ENCODE measurements at regions not wholly inside any gene's neighbourhood (a gene's known extent, or its start where the extent isn't known, plus 50 kb on each side); places are given as distances from the start of the nearest gene placed in this dataset.

DNA sequence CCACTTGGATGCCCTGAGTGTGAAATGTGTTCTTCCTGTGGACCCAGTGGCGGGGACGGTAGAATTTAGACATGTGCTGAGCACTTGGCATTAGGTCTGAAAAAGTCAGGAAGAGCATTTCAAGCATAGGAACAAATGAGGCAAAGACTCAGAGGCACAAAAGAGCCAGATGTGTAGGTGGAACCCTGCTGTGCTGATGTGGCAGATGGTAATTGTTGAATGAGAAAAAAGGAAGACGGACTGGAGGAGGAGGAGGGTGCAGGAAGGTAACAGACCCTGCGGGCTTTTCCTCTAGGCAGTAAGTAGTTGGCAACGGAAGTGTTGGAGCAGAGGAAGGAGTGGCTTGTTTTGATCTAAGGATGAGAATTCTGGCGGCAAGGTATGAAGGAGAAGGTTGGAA lies 985.8 kb downstream of the TBC1D22A start:
- TF ChIP-seq ZNF324 (tag by site-specific recombination; IDR thresholded peaks at IDR 0.05) = no peak
- TF ChIP-seq, protein P1, sequence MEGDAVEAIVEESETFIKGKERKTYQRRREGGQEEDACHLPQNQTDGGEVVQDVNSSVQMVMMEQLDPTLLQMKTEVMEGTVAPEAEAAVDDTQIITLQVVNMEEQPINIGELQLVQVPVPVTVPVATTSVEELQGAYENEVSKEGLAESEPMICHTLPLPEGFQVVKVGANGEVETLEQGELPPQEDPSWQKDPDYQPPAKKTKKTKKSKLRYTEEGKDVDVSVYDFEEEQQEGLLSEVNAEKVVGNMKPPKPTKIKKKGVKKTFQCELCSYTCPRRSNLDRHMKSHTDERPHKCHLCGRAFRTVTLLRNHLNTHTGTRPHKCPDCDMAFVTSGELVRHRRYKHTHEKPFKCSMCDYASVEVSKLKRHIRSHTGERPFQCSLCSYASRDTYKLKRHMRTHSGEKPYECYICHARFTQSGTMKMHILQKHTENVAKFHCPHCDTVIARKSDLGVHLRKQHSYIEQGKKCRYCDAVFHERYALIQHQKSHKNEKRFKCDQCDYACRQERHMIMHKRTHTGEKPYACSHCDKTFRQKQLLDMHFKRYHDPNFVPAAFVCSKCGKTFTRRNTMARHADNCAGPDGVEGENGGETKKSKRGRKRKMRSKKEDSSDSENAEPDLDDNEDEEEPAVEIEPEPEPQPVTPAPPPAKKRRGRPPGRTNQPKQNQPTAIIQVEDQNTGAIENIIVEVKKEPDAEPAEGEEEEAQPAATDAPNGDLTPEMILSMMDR (tag by site-specific recombination; IDR thresholded peaks at IDR 0.05) = no peak
- no peak for TF ChIP-seq ZNF112 (tag by site-specific recombination; IDR thresholded peaks at IDR 0.05)
- no peak for TF ChIP-seq ZNF292 (tag by site-specific recombination; IDR thresholded peaks at IDR 0.05; ENCODE audit: borderline replicate concordance, low read depth)
- no peak for TF ChIP-seq ZFP37 (tag by site-specific recombination; IDR thresholded peaks at IDR 0.05)
- no peak for TF ChIP-seq ZNF10 (tag by site-specific recombination; IDR thresholded peaks at IDR 0.05)
- TF ChIP-seq YY1 (tag by site-specific recombination; IDR thresholded peaks at IDR 0.05) = no peak
- no peak for TF ChIP-seq PRDM1 (tag by site-specific recombination; IDR thresholded peaks at IDR 0.05)
- TF ChIP-seq BCL11A (tag by site-specific recombination; IDR thresholded peaks at IDR 0.05; ENCODE audit: low read depth) = no peak
- TF ChIP-seq, protein P2, sequence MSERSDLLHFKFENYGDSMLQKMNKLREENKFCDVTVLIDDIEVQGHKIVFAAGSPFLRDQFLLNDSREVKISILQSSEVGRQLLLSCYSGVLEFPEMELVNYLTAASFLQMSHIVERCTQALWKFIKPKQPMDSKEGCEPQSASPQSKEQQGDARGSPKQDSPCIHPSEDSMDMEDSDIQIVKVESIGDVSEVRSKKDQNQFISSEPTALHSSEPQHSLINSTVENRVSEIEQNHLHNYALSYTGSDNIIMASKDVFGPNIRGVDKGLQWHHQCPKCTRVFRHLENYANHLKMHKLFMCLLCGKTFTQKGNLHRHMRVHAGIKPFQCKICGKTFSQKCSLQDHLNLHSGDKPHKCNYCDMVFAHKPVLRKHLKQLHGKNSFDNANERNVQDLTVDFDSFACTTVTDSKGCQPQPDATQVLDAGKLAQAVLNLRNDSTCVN (tag by site-specific recombination; optimal IDR thresholded peaks at IDR 0.05) = no peak
- TF ChIP-seq, protein P3, sequence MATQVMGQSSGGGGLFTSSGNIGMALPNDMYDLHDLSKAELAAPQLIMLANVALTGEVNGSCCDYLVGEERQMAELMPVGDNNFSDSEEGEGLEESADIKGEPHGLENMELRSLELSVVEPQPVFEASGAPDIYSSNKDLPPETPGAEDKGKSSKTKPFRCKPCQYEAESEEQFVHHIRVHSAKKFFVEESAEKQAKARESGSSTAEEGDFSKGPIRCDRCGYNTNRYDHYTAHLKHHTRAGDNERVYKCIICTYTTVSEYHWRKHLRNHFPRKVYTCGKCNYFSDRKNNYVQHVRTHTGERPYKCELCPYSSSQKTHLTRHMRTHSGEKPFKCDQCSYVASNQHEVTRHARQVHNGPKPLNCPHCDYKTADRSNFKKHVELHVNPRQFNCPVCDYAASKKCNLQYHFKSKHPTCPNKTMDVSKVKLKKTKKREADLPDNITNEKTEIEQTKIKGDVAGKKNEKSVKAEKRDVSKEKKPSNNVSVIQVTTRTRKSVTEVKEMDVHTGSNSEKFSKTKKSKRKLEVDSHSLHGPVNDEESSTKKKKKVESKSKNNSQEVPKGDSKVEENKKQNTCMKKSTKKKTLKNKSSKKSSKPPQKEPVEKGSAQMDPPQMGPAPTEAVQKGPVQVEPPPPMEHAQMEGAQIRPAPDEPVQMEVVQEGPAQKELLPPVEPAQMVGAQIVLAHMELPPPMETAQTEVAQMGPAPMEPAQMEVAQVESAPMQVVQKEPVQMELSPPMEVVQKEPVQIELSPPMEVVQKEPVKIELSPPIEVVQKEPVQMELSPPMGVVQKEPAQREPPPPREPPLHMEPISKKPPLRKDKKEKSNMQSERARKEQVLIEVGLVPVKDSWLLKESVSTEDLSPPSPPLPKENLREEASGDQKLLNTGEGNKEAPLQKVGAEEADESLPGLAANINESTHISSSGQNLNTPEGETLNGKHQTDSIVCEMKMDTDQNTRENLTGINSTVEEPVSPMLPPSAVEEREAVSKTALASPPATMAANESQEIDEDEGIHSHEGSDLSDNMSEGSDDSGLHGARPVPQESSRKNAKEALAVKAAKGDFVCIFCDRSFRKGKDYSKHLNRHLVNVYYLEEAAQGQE (tag by site-specific recombination; IDR thresholded peaks at IDR 0.05) = no peak
- TF ChIP-seq, protein P4, sequence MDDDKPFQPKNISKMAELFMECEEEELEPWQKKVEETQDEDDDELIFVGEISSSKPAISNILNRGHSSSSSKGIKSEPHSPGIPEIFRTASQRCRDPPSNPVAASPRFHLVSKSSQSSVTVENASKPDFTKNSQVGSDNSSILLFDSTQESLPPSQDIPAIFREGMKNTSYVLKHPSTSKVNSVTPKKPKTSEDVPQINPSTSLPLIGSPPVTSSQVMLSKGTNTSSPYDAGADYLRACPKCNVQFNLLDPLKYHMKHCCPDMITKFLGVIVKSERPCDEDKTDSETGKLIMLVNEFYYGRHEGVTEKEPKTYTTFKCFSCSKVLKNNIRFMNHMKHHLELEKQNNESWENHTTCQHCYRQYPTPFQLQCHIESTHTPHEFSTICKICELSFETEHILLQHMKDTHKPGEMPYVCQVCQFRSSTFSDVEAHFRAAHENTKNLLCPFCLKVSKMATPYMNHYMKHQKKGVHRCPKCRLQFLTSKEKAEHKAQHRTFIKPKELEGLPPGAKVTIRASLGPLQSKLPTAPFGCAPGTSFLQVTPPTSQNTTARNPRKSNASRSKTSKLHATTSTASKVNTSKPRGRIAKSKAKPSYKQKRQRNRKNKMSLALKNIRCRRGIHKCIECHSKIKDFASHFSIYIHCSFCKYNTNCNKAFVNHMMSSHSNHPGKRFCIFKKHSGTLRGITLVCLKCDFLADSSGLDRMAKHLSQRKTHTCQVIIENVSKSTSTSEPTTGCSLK (tag by site-specific recombination; IDR thresholded peaks at IDR 0.05) = no peak
- no peak for TF ChIP-seq ZBTB7A (tag by site-specific recombination; IDR thresholded peaks at IDR 0.05; ENCODE audit: low read depth)
- no peak for TF ChIP-seq ZNF114 (tag by site-specific recombination; IDR thresholded peaks at IDR 0.05)
